Testis (tissue), 2 donors: ENCODE measurements at regions not wholly inside any gene's neighbourhood (a gene's known extent, or its start where the extent isn't known, plus 50 kb on each side); places are given as distances from the start of the nearest gene placed in this dataset.

Experiments used
- CTCF ChIP-seq, 3 experiments: fragments of 450-650 bp in 2 of 3; fragments of 200-600 bp in 1 of 3; sonication (generic) in 1 of 3; IDR thresholded peaks; one replicate each; pipeline ENCODE4 v1.5.1; 2016 to 2019; ENCODE audit warnings: antibody characterized with exemption in 3 of 3, mild to moderate bottlenecking in 2 of 3, moderate library complexity in 1 of 3
- POLR2A ChIP-seq: fragments of 450-650 bp; IDR thresholded peaks from one replicate; pipeline ENCODE4 v1.6.1; 2017; ENCODE audit warnings: antibody characterized with exemption, mild to moderate bottlenecking, moderate library complexity

DNA sequence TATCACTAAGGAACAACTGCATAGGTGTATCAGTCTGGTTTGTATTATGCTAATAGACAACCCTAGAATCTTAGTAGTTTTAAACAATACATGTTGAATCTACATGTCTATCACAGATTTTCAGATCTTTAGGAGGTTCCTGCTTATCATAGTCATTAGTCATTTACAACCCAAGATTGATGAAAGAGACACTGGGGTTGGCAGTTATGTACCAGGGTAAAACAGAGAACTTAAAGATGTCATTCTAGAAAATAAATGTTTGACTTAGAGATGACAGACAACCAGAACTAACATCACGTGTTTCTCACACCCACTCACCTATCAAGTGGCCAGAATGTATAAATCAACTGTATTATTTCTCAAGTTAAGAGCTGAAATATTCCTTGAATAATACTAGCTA is 181.9 kb downstream of the PABPC4L start:
- TF ChIP-seq CTCF (IDR thresholded peaks at IDR 0.05) (no peak), POLR2A (no peak)
